ENCODE measurements at regions not wholly inside any gene's neighbourhood (a gene's known extent, or its start where the extent isn't known, plus 50 kb on each side); places are given as distances from the start of the nearest gene placed in this dataset.

GRCh38 chr7:96855691-96856090, 146.0 kb upstream of the SEM1 start:
- ChIA-PET POLR2A (interaction anchor here (0.7 kb wide), 1 partner anchor 10 kb away, joined by 3 read pairs; no protein-coding TSS in a partner anchor), CTCF (no interaction called here)
- Mint-ChIP-seq H3K4me3 (no peak overlapping the region), H3K27ac (no peak overlapping the region), H3K9me3 (peaks cover 2% of the 10 kb centered on the region), H3K27me3 (peaks cover 19% of the 10 kb centered on the region), H3K4me1 (ENCODE audit: low read depth) (no peaks in the 10 kb centered on the region), H3K36me3 (ENCODE audit: low read depth) (no peaks in the 10 kb centered on the region)
- Histone ChIP-seq H3K27ac (ENCODE audit: low read depth in 1 of 2, low read length in 2 of 2) (no peak overlapping the region), H3K9me3 (ENCODE audit: control insufficient read depth in 1 of 2, insufficient read depth in 1 of 2, low read length in 2 of 2) (no peaks in the 10 kb centered on the region), H3K27me3 (ENCODE audit: control insufficient read depth in 1 of 2, insufficient read depth in 2 of 2, low read length in 2 of 2) (peaks cover 3 to 5% of the 10 kb centered on the region in 2 experiments), H3K4me1 (ENCODE audit: insufficient read depth, low read length) (no peaks in the 10 kb centered on the region), H3K4me3 (ENCODE audit: low read length) (no peak overlapping the region), H3K36me3 (ENCODE audit: insufficient read depth, low read length) (no peaks in the 10 kb centered on the region)
- no peak for DNase-seq
- no peak for TF ChIP-seq CTCF (IDR thresholded peaks at IDR 0.05)
- no peak for ATAC-seq (ENCODE audit: poor library complexity)
- intact Hi-C loops (cut with DNase I, micrococcal nuclease) = no loop called here

GRCh38 chr7:96869538-96869937, 135.8 kb upstream of the DLX6 start:
- Histone ChIP-seq H3K4me1 (ENCODE audit: insufficient read depth, low read length) (no peaks in the 10 kb centered on the region), H3K36me3 (ENCODE audit: insufficient read depth, low read length) (no peaks in the 10 kb centered on the region), H3K4me3 (ENCODE audit: low read length) (no peak overlapping the region), H3K9me3 (ENCODE audit: control insufficient read depth in 1 of 2, insufficient read depth in 1 of 2, low read length in 2 of 2) (no peaks in the 10 kb centered on the region), H3K27me3 (ENCODE audit: control insufficient read depth in 1 of 2, insufficient read depth in 2 of 2, low read length in 2 of 2) (no peaks in the 10 kb centered on the region), H3K27ac (ENCODE audit: low read depth in 1 of 2, low read length in 2 of 2) (no peak overlapping the region)
- no peaks in the 10 kb centered on the region for H3K4me1 Mint-ChIP-seq (ENCODE audit: low read depth)
- ATAC-seq (ENCODE audit: poor library complexity) (no peak), DNase-seq (no peak)
- CTCF ChIA-PET = no interaction called here
- no peak overlapping the region for H3K27ac Mint-ChIP-seq
- H3K27me3 Mint-ChIP-seq = peaks cover 20% of the 10 kb centered on the region
- H3K9me3 Mint-ChIP-seq = no peaks in the 10 kb centered on the region
- POLR2A ChIA-PET = no interaction called here
- TF ChIP-seq CTCF (IDR thresholded peaks at IDR 0.05) = no peak
- intact Hi-C loops (cut with DNase I, micrococcal nuclease) = no loop called here
- H3K4me3 Mint-ChIP-seq = no peak overlapping the region
- H3K36me3 Mint-ChIP-seq (ENCODE audit: low read depth) = no peaks in the 10 kb centered on the region

GRCh38 chr7:96870185-96870584, 135.2 kb upstream of the DLX6 start:
- H3K27ac ChIP-seq (ENCODE audit: low read depth in 1 of 2, low read length in 2 of 2) = no peak overlapping the region
- H3K4me3 ChIP-seq (ENCODE audit: low read length) = no peak overlapping the region
- TF ChIP-seq CTCF (IDR thresholded peaks at IDR 0.05) = no peak
- no peaks in the 10 kb centered on the region for H3K36me3 Mint-ChIP-seq (ENCODE audit: low read depth)
- intact Hi-C loops (cut with DNase I, micrococcal nuclease) = no loop called here
- H3K27me3 ChIP-seq (ENCODE audit: control insufficient read depth in 1 of 2, insufficient read depth in 2 of 2, low read length in 2 of 2) = no peaks in the 10 kb centered on the region
- no peaks in the 10 kb centered on the region for H3K36me3 ChIP-seq (ENCODE audit: insufficient read depth, low read length)
- ChIA-PET POLR2A (no interaction called here), CTCF (no interaction called here)
- no peaks in the 10 kb centered on the region for H3K9me3 ChIP-seq (ENCODE audit: control insufficient read depth in 1 of 2, insufficient read depth in 1 of 2, low read length in 2 of 2)
- DNase-seq (no peak), ATAC-seq (ENCODE audit: poor library complexity) (no peak)
- no peaks in the 10 kb centered on the region for H3K9me3 Mint-ChIP-seq
- no peaks in the 10 kb centered on the region for H3K4me1 ChIP-seq (ENCODE audit: insufficient read depth, low read length)
- H3K27ac Mint-ChIP-seq = no peak overlapping the region
- peaks cover 21% of the 10 kb centered on the region for H3K27me3 Mint-ChIP-seq
- no peaks in the 10 kb centered on the region for H3K4me1 Mint-ChIP-seq (ENCODE audit: low read depth)
- H3K4me3 Mint-ChIP-seq = no peak overlapping the region
